ENCODE measurements at regions not wholly inside any gene's neighbourhood (a gene's known extent, or its start where the extent isn't known, plus 50 kb on each side); places are given as distances from the start of the nearest gene placed in this dataset.

- H3K27ac Mint-ChIP-seq (ENCODE audit: unreplicated experiment) = no peak overlapping the region
Observed at GRCh38 chr5:86879086-86879485, 261.3 kb downstream of the COX7C start.

GRCh38 chr5:86880344-86880743, 262.6 kb downstream of the COX7C start:
- TF ChIP-seq, protein P1, sequence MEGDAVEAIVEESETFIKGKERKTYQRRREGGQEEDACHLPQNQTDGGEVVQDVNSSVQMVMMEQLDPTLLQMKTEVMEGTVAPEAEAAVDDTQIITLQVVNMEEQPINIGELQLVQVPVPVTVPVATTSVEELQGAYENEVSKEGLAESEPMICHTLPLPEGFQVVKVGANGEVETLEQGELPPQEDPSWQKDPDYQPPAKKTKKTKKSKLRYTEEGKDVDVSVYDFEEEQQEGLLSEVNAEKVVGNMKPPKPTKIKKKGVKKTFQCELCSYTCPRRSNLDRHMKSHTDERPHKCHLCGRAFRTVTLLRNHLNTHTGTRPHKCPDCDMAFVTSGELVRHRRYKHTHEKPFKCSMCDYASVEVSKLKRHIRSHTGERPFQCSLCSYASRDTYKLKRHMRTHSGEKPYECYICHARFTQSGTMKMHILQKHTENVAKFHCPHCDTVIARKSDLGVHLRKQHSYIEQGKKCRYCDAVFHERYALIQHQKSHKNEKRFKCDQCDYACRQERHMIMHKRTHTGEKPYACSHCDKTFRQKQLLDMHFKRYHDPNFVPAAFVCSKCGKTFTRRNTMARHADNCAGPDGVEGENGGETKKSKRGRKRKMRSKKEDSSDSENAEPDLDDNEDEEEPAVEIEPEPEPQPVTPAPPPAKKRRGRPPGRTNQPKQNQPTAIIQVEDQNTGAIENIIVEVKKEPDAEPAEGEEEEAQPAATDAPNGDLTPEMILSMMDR (IDR thresholded peaks at IDR 0.05) = no peak
- Mint-ChIP-seq H3K27me3 (ENCODE audit: unreplicated experiment) (no peaks in the 10 kb centered on the region), H3K27ac (ENCODE audit: unreplicated experiment) (no peak overlapping the region), H3K4me1 (ENCODE audit: unreplicated experiment) (no peaks in the 10 kb centered on the region), H3K4me3 (ENCODE audit: unreplicated experiment) (no peak overlapping the region), H3K36me3 (ENCODE audit: unreplicated experiment) (no peaks in the 10 kb centered on the region), H3K9me3 (ENCODE audit: unreplicated experiment) (no peaks in the 10 kb centered on the region)
- no peak for DNase-seq (ENCODE audit: extremely low spot score, unreplicated experiment)

More at GRCh38 chr5:86879086-86879485, 261.3 kb downstream of the COX7C start:
- Mint-ChIP-seq H3K27me3 (ENCODE audit: unreplicated experiment) (peaks cover 3% of the 10 kb centered on the region), H3K4me1 (ENCODE audit: unreplicated experiment) (no peaks in the 10 kb centered on the region), H3K4me3 (ENCODE audit: unreplicated experiment) (no peak overlapping the region), H3K36me3 (ENCODE audit: unreplicated experiment) (no peaks in the 10 kb centered on the region), H3K9me3 (ENCODE audit: unreplicated experiment) (no peaks in the 10 kb centered on the region)
- TF ChIP-seq, protein P1 (IDR thresholded peaks at IDR 0.05) = no peak
- no peak for DNase-seq (ENCODE audit: extremely low spot score, unreplicated experiment)

GRCh38 chr5:86880785-86881492, 263.2 kb downstream of the COX7C start:
- H3K27ac Mint-ChIP-seq (ENCODE audit: unreplicated experiment) = no peak overlapping the region
- H3K4me1 Mint-ChIP-seq (ENCODE audit: unreplicated experiment) = no peaks in the 10 kb centered on the region
- TF ChIP-seq, protein P1 (IDR thresholded peaks at IDR 0.05) = peak; percentile 72
- no peak for DNase-seq (ENCODE audit: extremely low spot score, unreplicated experiment)
- H3K4me3 Mint-ChIP-seq (ENCODE audit: unreplicated experiment) = no peak overlapping the region
- no peaks in the 10 kb centered on the region for H3K9me3 Mint-ChIP-seq (ENCODE audit: unreplicated experiment)
- no peaks in the 10 kb centered on the region for H3K36me3 Mint-ChIP-seq (ENCODE audit: unreplicated experiment)
- H3K27me3 Mint-ChIP-seq (ENCODE audit: unreplicated experiment) = no peaks in the 10 kb centered on the region

DNA sequence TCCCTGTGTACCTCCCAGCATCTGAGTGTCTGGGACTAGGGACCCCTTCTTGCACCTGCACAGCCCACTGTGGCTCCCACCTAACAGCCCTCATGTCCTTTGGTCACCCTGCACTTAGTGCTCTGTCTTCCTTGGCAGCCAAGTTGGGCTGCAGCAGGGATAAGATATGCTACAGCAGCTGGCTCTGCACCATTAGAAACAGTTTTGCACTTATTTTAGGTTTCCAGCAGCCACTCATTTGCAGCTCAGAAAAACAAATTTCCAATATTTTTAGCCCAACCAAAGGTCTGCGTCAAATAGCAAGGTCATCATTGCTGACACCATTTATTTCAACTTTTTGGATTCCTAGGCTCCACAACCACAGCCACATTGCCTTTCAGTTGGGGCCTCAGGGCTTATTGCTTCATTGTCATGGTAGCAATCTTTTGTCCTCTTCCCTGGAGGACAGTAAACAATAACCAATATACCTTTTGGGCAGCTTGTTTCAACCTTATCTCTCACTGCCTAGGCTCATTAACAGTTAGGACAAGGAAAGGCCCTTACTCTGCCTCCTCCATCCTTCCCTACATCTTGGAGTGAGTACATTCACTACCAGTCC, 263.9 kb downstream of the COX7C start:
- peaks cover 3% of the 10 kb centered on the region for H3K27me3 Mint-ChIP-seq (ENCODE audit: unreplicated experiment)

DNA sequence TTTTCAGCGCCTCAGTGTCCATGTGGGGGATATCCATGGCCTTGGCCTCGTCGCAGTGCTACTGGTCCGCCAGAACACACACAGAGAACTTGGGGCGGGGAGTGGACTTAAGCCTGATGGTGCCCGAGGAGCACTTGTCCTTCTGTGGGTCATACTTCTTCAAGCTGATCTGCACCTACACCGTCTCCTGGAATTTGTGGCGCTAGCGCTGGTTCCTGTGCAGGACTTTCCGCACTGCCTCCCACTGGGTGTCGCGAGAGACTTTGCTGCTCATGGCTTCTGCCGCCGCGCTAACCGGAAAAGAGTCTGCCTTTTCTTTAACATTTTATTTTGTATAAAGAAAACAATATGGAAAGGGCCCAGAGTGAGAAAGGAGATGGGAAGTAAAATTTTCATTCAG, 266.9 kb downstream of the COX7C start:
- Mint-ChIP-seq H3K9me3 (ENCODE audit: unreplicated experiment) (no peaks in the 10 kb centered on the region), H3K36me3 (ENCODE audit: unreplicated experiment) (no peaks in the 10 kb centered on the region), H3K4me1 (ENCODE audit: unreplicated experiment) (no peaks in the 10 kb centered on the region)

More for the DNA sequence above, 263.9 kb downstream of the COX7C start:
- H3K9me3 Mint-ChIP-seq (ENCODE audit: unreplicated experiment) = no peaks in the 10 kb centered on the region
- no peaks in the 10 kb centered on the region for H3K36me3 Mint-ChIP-seq (ENCODE audit: unreplicated experiment)
- no peak for DNase-seq (ENCODE audit: extremely low spot score, unreplicated experiment)
- no peak overlapping the region for H3K4me3 Mint-ChIP-seq (ENCODE audit: unreplicated experiment)
- TF ChIP-seq, protein P1 (IDR thresholded peaks at IDR 0.05) = no peak
- H3K27ac Mint-ChIP-seq (ENCODE audit: unreplicated experiment) = no peak overlapping the region
- no peaks in the 10 kb centered on the region for H3K4me1 Mint-ChIP-seq (ENCODE audit: unreplicated experiment)

More for the DNA sequence above, 266.9 kb downstream of the COX7C start:
- Mint-ChIP-seq H3K27me3 (ENCODE audit: unreplicated experiment) (peaks cover 3% of the 10 kb centered on the region), H3K27ac (ENCODE audit: unreplicated experiment) (no peak overlapping the region), H3K4me3 (ENCODE audit: unreplicated experiment) (no peak overlapping the region)
- DNase-seq (ENCODE audit: extremely low spot score, unreplicated experiment) = no peak
- TF ChIP-seq, protein P1 (IDR thresholded peaks at IDR 0.05) = no peak
